ENCODE measurements at regions not wholly inside any gene's neighbourhood (a gene's known extent, or its start where the extent isn't known, plus 50 kb on each side); places are given as distances from the start of the nearest gene placed in this dataset.

DNA sequence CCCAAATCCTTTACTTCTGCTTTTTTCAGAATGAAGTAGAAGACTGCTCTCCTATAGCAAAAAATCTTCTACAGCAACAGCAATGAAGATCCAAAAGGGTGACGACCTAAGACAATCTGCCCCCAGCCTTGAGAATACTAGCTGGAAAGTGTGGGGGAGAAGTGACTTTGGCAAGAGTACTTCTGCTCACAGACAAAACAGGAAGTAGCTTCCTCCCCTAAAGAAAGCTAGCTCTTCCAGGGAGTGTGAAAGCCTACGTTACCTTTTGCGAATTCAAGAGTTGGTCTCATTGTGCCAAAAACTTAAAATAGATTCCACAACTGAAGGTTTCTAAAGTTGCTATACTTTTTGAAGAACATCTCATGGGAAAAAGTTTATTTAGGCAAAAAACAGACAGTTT is 1069.2 kb upstream of the CHAC2 start:
- no peak for TF ChIP-seq RAD21 (conservative IDR thresholded peaks at IDR 0.05 in 1 of 2, IDR thresholded peaks at IDR 0.05 in 1 of 2)
- TF ChIP-seq, protein P1, sequence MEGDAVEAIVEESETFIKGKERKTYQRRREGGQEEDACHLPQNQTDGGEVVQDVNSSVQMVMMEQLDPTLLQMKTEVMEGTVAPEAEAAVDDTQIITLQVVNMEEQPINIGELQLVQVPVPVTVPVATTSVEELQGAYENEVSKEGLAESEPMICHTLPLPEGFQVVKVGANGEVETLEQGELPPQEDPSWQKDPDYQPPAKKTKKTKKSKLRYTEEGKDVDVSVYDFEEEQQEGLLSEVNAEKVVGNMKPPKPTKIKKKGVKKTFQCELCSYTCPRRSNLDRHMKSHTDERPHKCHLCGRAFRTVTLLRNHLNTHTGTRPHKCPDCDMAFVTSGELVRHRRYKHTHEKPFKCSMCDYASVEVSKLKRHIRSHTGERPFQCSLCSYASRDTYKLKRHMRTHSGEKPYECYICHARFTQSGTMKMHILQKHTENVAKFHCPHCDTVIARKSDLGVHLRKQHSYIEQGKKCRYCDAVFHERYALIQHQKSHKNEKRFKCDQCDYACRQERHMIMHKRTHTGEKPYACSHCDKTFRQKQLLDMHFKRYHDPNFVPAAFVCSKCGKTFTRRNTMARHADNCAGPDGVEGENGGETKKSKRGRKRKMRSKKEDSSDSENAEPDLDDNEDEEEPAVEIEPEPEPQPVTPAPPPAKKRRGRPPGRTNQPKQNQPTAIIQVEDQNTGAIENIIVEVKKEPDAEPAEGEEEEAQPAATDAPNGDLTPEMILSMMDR (IDR thresholded peaks at IDR 0.05), result no peak
- TF ChIP-seq, protein P2, sequence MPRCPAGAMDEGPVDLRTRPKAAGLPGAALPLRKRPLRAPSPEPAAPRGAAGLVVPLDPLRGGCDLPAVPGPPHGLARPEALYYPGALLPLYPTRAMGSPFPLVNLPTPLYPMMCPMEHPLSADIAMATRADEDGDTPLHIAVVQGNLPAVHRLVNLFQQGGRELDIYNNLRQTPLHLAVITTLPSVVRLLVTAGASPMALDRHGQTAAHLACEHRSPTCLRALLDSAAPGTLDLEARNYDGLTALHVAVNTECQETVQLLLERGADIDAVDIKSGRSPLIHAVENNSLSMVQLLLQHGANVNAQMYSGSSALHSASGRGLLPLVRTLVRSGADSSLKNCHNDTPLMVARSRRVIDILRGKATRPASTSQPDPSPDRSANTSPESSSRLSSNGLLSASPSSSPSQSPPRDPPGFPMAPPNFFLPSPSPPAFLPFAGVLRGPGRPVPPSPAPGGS (IDR thresholded peaks at IDR 0.05), result no peak

Data from A549 (cell line).